ENCODE measurements at regions not wholly inside any gene's neighbourhood (a gene's known extent, or its start where the extent isn't known, plus 50 kb on each side); places are given as distances from the start of the nearest gene placed in this dataset.

DNA sequence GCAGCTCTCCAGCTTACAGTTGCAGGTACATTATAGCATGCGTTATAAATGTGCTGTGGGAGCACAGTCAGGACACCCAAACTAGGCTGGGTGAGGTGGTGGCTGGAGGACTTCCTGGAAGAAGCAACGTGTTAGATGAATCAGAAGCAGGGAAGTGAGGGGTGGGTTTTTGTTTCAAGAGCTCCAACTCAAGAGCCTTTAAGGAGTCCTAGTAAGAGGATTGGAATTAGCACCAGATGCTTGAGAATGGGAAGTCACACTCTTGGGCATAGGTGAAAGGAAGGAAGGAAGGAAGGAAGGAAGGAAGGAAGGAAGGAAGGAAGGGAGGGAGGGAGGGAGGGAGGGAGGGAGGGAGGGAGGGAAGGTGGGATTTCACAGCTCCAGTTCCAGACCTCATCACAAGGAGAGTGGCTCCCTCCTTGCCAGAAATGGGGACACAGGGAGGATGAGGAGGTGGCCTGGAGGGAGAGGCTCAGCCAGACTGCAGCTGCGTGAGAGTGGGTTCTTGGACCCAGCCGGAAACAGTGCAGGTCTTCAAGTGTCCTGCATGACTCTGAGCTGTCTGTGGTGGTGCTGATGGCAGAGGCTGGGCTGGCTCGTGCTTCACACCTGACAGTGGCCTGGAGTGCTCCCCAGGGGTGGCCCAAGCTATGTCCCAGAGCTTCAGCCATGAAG is 115.7 kb upstream of the GSC start:
- Histone ChIP-seq H3K79me2 (ENCODE audit: control insufficient read depth, insufficient read depth, low read length) (no peaks in the 10 kb centered on the region), H3K27ac (ENCODE audit: control insufficient read depth, insufficient read depth) (no peak overlapping the region), H3K36me3 (ENCODE audit: control insufficient read depth in 2 of 2, insufficient read depth in 2 of 2, low read length in 1 of 2) (no peaks in the 10 kb centered on the region), H3K27me3 (replicated peaks in 1 of 2; ENCODE audit: control insufficient read depth in 2 of 2, insufficient read depth in 2 of 2, low read length in 1 of 2) (peaks cover 0 to 2% of the 10 kb centered on the region in 2 experiments; a peak in 3 of 4 replicates), H3K4me2 (ENCODE audit: control insufficient read depth, insufficient read depth) (no peak overlapping the region), H2AFZ (ENCODE audit: control insufficient read depth, low read depth, low read length) (no peak overlapping the region), H3K4me1 (ENCODE audit: control insufficient read depth, insufficient read depth, low read length) (no peaks in the 10 kb centered on the region), H4K20me1 (ENCODE audit: control insufficient read depth, insufficient read depth) (no peaks in the 10 kb centered on the region), H3K9ac (ENCODE audit: control insufficient read depth, insufficient read depth, low read length) (no peak overlapping the region), H3K4me3 (no peak overlapping the region), H3K9me3 (replicated peaks; ENCODE audit: control insufficient read depth, insufficient read depth, low read length) (no peaks in the 10 kb centered on the region)
- FAIRE-seq: no peak
- intact Hi-C loops (cut with micrococcal nuclease; ENCODE audit: unreplicated experiment): no loop called here
- in situ Hi-C loops (cut with MboI): no loop called here
- no peak for DNase-seq (ENCODE audit: low read depth, low spot score)
- ChIA-PET RAD21 (ENCODE audit: unreplicated experiment) (no interaction called here), CTCF (interaction anchor here (1.2 kb wide), 1 partner anchor 137 kb away, joined by 3 read pairs; no protein-coding TSS in a partner anchor), SMC1A (ENCODE audit: uncharacterized antibody, unreplicated experiment) (no interaction called here), POLR2A (no interaction called here)
- 12% methylated on average over 4 of the region's 5 CpGs for WGBS (ENCODE audit: insufficient coverage, insufficient replicate concordance, low lambda C conversion rate, missing lambda C conversion rate)
- TF ChIP-seq, protein P1, sequence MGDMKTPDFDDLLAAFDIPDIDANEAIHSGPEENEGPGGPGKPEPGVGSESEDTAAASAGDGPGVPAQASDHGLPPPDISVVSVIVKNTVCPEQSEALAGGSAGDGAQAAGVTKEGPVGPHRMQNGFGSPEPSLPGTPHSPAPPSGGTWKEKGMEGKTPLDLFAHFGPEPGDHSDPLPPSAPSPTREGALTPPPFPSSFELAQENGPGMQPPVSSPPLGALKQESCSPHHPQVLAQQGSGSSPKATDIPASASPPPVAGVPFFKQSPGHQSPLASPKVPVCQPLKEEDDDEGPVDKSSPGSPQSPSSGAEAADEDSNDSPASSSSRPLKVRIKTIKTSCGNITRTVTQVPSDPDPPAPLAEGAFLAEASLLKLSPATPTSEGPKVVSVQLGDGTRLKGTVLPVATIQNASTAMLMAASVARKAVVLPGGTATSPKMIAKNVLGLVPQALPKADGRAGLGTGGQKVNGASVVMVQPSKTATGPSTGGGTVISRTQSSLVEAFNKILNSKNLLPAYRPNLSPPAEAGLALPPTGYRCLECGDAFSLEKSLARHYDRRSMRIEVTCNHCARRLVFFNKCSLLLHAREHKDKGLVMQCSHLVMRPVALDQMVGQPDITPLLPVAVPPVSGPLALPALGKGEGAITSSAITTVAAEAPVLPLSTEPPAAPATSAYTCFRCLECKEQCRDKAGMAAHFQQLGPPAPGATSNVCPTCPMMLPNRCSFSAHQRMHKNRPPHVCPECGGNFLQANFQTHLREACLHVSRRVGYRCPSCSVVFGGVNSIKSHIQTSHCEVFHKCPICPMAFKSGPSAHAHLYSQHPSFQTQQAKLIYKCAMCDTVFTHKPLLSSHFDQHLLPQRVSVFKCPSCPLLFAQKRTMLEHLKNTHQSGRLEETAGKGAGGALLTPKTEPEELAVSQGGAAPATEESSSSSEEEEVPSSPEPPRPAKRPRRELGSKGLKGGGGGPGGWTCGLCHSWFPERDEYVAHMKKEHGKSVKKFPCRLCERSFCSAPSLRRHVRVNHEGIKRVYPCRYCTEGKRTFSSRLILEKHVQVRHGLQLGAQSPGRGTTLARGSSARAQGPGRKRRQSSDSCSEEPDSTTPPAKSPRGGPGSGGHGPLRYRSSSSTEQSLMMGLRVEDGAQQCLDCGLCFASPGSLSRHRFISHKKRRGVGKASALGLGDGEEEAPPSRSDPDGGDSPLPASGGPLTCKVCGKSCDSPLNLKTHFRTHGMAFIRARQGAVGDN (IDR thresholded peaks at IDR 0.05): no peak
- TF ChIP-seq POU2F2 (IDR thresholded peaks at IDR 0.05; ENCODE audit: borderline replicate concordance, low read depth, low read length) (no peak), ZZZ3 (IDR thresholded peaks at IDR 0.05; ENCODE audit: control insufficient read depth, insufficient read length, low read depth) (no peak), CBX3 (IDR thresholded peaks at IDR 0.05; ENCODE audit: borderline replicate concordance, low read depth) (no peak), TAF1 (IDR thresholded peaks at IDR 0.05; ENCODE audit: borderline replicate concordance, low read depth, low read length) (no peak), SMC3 (IDR thresholded peaks at IDR 0.05; ENCODE audit: borderline replicate concordance, low read length) (no peak), SUPT20H (IDR thresholded peaks at IDR 0.05; ENCODE audit: borderline replicate concordance, control insufficient read depth, low read depth, low read length) (no peak), RUNX3 (IDR thresholded peaks at IDR 0.05; ENCODE audit: low read length) (no peak), WRNIP1 (IDR thresholded peaks at IDR 0.05; ENCODE audit: borderline replicate concordance, low read depth, low read length) (no peak), NFYB (IDR thresholded peaks at IDR 0.05; ENCODE audit: insufficient read depth, low read depth, low read length) (no peak)
- TF ChIP-seq, protein P2, sequence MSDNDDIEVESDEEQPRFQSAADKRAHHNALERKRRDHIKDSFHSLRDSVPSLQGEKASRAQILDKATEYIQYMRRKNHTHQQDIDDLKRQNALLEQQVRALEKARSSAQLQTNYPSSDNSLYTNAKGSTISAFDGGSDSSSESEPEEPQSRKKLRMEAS (IDR thresholded peaks at IDR 0.05; ENCODE audit: low read depth, low read length): no peak
- TF ChIP-seq, protein P3, sequence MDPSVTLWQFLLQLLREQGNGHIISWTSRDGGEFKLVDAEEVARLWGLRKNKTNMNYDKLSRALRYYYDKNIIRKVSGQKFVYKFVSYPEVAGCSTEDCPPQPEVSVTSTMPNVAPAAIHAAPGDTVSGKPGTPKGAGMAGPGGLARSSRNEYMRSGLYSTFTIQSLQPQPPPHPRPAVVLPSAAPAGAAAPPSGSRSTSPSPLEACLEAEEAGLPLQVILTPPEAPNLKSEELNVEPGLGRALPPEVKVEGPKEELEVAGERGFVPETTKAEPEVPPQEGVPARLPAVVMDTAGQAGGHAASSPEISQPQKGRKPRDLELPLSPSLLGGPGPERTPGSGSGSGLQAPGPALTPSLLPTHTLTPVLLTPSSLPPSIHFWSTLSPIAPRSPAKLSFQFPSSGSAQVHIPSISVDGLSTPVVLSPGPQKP (IDR thresholded peaks at IDR 0.05; ENCODE audit: low read depth, low read length): no peak
- TF ChIP-seq, protein P4, sequence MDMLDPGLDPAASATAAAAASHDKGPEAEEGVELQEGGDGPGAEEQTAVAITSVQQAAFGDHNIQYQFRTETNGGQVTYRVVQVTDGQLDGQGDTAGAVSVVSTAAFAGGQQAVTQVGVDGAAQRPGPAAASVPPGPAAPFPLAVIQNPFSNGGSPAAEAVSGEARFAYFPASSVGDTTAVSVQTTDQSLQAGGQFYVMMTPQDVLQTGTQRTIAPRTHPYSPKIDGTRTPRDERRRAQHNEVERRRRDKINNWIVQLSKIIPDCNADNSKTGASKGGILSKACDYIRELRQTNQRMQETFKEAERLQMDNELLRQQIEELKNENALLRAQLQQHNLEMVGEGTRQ (IDR thresholded peaks at IDR 0.05; ENCODE audit: borderline replicate concordance, low read depth, low read length): no peak
- TF ChIP-seq, protein P5, sequence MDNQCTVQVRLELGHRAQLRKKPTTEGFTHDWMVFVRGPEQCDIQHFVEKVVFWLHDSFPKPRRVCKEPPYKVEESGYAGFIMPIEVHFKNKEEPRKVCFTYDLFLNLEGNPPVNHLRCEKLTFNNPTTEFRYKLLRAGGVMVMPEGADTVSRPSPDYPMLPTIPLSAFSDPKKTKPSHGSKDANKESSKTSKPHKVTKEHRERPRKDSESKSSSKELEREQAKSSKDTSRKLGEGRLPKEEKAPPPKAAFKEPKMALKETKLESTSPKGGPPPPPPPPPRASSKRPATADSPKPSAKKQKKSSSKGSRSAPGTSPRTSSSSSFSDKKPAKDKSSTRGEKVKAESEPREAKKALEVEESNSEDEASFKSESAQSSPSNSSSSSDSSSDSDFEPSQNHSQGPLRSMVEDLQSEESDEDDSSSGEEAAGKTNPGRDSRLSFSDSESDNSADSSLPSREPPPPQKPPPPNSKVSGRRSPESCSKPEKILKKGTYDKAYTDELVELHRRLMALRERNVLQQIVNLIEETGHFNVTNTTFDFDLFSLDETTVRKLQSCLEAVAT (IDR thresholded peaks at IDR 0.05): no peak
- ATAC-seq: no peak
- BruUV-seq (replicated peaks): no TSS peak

Data from GM12878 (cell line).